ENCODE measurements at regions not wholly inside any gene's neighbourhood (a gene's known extent, or its start where the extent isn't known, plus 50 kb on each side); places are given as distances from the start of the nearest gene placed in this dataset.

GRCh38 chr21:35198982-35199732, 150.1 kb upstream of the RUNX1 start:
- ChIA-PET POLR2A (no interaction called here), CTCF (ENCODE audit: low intra/inter-chr PET ratio, low total read pairs) (no interaction called here)
- in situ Hi-C loops (cut with HindIII; ENCODE audit: extremely low pct_ligation_motif_present, low pct_unique_long_range_greater_than_20kb) (no loop called here), intact Hi-C loops (cut with micrococcal nuclease; ENCODE audit: unreplicated experiment) (no loop called here)
- DNase-seq (ENCODE audit: low spot score), result no peak
- no peaks in the 10 kb centered on the region for H3K79me2 ChIP-seq (ENCODE audit: insufficient read depth, low read length)
- TF ChIP-seq TERF1 (CRISPR knock-in tag; IDR thresholded peaks at IDR 0.05) (no peak), NFIB (CRISPR knock-in tag; IDR thresholded peaks at IDR 0.05; ENCODE audit: borderline replicate concordance) (no peak), RARA (CRISPR knock-in tag; IDR thresholded peaks at IDR 0.05) (no peak), ZNF550 (CRISPR knock-in tag; IDR thresholded peaks at IDR 0.05; ENCODE audit: borderline replicate concordance) (no peak), ZHX2 (IDR thresholded peaks at IDR 0.05; ENCODE audit: low read depth) (no peak), ZHX2 (CRISPR knock-in tag; IDR thresholded peaks at IDR 0.05; ENCODE audit: borderline replicate concordance) (no peak), KDM6A (CRISPR knock-in tag; IDR thresholded peaks at IDR 0.05; ENCODE audit: low read depth) (no peak), DMAP1 (CRISPR knock-in tag; IDR thresholded peaks at IDR 0.05) (no peak), ZFX (CRISPR knock-in tag; IDR thresholded peaks at IDR 0.05; ENCODE audit: low read depth) (no peak)
- no peaks in the 10 kb centered on the region for H3K4me1 ChIP-seq (ENCODE audit: insufficient read depth, low read length)
- H3K4me3 ChIP-seq (replicated peaks in 1 of 3; ENCODE audit: insufficient read depth in 1 of 3, low read depth in 2 of 3, low read length in 3 of 3), result no peak overlapping the region
- no peaks in the 10 kb centered on the region for H3K9me3 ChIP-seq (ENCODE audit: low read length)
- 0 out of 5 replicates have a peak, but pooled peaks cover 0 to 4% of the 10 kb centered on the region in 2 experiments for H3K27me3 ChIP-seq (ENCODE audit: control insufficient read depth in 1 of 2, insufficient read depth in 2 of 2, low read length in 2 of 2)
- H4K20me1 ChIP-seq (ENCODE audit: insufficient read depth, low read length), result no peaks in the 10 kb centered on the region
- 54% methylated on average over 4 of the region's 6 CpGs for WGBS (ENCODE audit: low lambda C conversion rate)
- no peak overlapping the region for H3K27ac ChIP-seq (ENCODE audit: extremely low read length, insufficient read depth, low read length)
- no peak overlapping the region for H3K4me2 ChIP-seq (ENCODE audit: low read depth, low read length)
- no peak for ATAC-seq
- no peak for FAIRE-seq
- no peak overlapping the region for H2AFZ ChIP-seq (ENCODE audit: low read length)
- H3K9ac ChIP-seq (ENCODE audit: insufficient read depth, low read depth, low read length), result no peak overlapping the region
- no peaks in the 10 kb centered on the region for H3K36me3 ChIP-seq (replicated peaks in 1 of 2; ENCODE audit: control insufficient read depth in 1 of 2, insufficient read depth in 2 of 2, low read length in 2 of 2)
- no TSS peak for BruUV-seq (replicated peaks)

Measured in HepG2 (cell line).